HG03139 (cell line): ENCODE measurements at regions not wholly inside any gene's neighbourhood (a gene's known extent, or its start where the extent isn't known, plus 50 kb on each side); places are given as distances from the start of the nearest gene placed in this dataset.
"Not testable (repeated sequence)": the region's sequence is repeated elsewhere in the genome, so short reads cannot be mapped to it uniquely, and the experiment has no call there.

Experiments
- ATAC-seq: cut with Tn5 transposase; IDR thresholded peaks from one replicate; pipeline ENCODE4 v1.9.1; 2021; ENCODE audit not compliant: unreplicated experiment

DNA sequence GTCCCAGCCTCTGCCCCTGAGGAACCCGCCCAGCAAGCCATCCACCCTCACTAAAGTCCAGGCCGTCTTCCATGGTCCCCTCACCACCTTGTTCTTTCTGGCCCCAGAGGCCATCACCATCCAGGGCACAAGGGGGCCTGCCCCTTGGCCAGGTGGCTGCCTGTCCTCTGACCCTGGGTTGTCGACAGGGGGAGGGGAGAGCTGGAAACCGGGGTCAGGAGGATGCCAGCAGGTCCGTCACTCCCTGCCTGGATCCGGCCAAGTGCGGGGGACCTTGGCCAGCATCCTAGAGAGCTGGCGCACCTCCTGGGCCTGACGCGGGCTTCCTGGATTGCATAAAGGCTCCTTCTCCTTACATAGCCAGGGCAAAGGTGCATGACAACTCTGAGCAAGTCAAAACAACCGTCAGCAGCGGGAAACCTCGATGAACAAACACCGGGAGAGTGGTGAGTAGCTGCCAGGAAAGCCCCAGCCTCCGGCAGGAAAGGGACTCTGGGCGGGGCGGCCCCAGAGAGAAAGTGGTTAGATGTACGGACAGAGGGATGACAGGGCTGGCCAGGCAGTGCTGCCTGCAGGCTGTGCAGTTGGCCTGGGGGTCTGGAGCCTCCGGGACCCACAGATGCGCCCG lies 4461.2 kb upstream of the TPTE start:
- not testable (repeated sequence) for ATAC-seq

DNA sequence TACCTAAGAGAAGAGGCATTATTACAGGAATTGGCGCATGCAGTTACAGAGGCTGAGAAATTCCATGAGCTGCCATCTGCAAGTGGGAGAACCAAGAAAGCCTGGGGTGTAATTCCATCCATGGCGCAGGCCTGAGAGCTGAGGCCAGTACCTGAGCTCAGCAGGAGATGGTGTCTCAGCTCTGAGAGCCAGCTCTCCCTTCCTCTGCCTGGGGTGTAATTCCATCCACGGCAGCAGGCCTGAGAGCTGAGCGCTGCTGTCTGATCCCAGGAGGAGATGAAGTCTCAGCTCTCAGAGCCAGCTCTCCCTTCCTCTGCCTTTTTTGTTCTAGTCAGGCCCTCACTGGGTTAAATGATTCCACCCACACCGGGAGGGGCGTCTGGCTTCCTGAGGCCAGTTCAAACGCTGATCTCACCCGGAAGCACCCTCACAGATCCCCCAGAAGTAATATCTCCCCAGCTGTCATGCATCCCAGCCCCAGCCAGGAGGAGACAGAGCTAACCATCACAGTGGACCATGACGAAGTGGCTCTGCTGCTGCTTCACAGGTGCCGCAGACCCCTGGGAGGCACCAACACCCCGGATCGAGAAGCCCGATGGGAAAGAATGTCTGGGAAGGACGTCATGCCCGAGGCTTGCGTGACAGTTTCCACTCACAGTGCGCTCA lies 4454.9 kb upstream of the TPTE start:
- not testable (repeated sequence) for ATAC-seq

DNA sequence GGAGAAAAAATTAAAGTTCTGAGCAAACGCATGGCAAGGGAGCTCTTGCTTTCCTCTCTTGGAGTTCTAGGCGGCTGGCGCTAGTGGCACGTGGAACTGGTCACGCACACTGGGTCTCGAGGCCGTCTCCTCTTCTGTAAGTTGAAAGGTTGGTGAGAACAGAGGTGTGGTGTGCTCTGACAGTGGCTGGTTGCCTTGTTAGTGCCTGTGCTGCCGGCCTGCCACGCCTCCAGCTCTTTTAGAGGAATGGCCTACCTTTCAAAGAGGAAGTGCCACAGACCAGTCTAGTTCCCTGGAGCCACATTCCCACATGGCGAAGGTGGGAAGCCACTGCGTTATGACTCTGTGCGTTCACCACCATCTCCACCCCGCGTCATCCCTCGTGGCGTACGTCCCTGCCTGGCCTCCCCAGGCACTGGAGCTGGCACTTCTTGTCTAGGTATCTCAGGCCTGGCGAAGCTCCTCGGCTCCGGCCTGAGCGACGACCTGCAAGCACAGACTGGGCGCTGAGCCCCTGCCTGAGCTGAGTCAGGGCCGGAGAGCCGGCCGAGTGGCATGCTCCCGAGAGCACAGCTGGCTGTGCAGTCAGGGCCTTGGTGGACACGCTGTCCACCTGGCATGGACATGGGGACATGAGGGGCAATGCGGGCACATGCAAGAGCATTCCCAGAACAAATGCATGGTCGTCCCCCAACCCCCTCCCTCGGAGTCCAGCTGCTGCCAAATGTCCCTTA lies 4453.1 kb upstream of the TPTE start:
- ATAC-seq = not testable (repeated sequence)

- ATAC-seq = not testable (repeated sequence)
Measured at GRCh38 chr21:6070213-6070612, 4451.2 kb upstream of the TPTE start.

- ATAC-seq = not testable (repeated sequence)
Measured at GRCh38 chr21:6072691-6073090, 4448.7 kb upstream of the TPTE start.

DNA sequence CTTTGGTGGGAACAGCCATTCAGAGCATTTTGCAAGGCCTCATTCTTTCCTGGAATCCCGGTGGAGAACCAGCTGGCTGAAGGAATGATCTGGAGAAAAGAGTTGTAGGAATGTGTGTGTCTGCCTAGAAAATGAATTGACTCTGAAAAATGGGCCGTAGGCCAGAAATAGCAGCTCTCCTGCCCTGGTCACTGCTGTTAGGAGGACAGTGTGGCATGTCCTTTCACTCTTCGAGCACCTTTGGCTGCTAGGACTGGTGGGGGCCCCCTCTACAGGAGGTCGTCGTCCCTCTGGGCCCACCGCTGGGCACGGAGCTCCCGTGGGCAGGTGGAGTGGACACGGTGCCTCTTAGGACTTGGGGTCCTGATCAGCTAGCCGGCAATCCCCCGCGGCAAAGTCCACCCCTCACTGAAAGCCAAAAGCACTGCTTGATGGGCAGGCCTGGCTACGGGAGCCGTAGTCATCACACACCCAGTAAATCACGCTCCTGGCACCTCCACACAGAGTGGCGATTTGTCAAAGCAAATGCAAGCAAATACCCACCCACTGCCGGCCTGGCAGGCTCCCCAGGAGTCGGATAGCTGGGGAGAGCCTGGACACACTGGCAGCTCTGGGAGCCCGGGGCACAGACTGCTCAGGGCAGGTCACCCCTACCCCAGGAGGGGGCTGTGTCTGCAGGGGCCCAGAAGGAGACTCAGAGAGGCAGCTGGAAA lies 4447.2 kb upstream of the TPTE start:
- ATAC-seq = not testable (repeated sequence)

GRCh38 chr21:6074935-6075334 lies 4446.4 kb upstream of the TPTE start:
- not testable (repeated sequence) for ATAC-seq

DNA sequence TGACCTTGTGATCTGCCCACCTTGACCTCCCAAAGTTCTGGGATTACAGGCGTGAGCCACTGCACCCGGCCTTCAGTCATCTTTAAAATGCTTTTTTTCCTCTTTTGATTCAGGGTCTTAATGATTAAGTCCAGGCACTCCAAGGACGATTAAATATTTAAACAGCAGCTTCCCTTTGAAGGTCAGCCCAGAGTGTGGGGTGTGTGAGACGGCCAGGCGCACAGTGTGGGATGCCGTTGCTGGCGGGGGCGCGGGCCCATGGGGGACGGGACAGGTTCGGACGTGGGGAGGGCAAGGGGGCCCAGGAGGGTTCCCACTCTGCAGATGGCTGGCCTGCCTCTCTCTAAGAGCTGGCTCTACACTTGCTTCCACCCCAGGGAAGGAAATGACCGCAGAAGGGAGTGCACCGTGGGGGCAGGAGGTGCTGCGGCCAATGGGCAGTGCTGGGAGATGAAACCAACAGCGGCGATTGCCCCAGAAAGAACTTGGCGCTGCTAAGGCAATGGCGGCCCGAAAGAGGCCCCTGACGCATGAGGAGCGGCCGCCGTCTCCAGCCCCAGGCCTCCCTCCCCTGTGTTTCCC lies 4445.7 kb upstream of the TPTE start:
- not testable (repeated sequence) for ATAC-seq

DNA sequence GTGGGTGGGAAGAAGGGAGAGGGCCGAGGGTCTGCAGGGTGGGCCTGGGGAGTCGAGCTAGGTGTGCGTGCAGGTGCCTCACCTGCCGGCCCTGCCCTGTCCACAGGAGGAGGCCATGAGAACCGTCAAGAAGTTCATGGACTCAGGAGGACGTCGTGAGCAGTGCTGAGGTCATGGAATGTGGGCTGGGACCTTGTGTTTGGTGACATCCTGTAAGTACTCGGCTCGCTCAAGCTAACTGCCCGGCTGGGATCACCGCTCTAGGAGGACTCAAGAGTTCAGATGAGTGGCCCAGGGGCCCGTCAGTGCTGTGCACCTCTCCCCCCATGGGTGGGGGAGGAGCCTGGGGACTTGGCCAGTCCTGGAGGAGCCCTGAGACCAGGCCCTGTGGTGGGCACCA lies 4444.0 kb upstream of the TPTE start:
- not testable (repeated sequence) for ATAC-seq

- not testable (repeated sequence) for ATAC-seq
Measured at GRCh38 chr21:6078902-6079301, 4442.5 kb upstream of the TPTE start.

DNA sequence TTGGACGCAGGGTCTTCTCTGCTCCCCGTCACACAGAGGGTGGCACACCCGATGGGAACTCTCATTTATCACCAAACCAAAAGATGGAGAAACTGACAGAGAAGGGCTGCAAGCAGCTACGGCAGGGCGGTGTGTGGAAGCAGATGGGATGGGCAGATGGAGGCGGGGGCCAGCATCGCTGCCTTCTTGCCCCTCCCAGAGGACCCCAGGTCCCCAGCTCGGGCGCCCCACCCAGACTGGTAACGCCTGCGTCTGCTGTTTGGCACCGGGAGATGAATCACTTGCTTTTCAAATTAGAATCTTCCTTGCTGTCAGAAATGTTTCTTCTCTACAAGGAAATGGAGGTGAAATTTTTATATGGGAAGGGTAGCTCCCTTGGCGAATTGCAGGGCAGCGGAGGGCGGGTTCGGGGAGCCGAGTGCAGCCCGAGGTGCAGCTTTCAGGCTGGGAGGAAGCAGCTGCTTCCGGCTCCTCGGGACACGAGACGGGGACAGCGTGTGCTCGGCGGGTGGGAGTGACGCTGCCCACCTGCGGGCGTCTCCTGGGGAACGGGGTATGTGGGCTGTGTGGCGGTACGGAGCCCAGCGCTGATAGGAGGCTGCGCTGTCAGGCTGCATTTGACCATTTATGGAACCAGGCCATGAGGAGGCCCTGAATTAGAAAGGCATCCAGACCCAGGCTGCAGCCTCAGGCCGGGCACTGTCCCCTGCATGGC lies 4440.3 kb upstream of the TPTE start:
- ATAC-seq = not testable (repeated sequence)

DNA sequence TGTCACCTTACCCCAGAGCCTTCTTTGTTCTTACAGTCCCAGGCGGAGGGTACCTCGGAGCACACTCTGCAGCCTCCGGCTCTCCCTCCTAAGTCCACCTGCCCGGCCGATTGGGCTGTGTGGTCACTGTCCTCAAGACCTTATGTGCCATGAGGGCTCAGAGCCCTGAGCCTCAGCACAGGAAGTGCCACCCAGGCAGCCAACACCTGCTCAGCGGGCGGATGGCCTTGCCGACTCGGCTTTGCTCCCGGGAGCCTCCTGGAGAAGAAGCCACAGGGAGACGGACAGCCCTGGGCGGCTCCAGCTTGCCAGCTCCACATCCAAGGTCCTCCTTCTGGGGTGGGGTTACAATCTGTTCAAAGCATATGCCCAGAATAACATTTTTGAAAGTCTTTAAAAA lies 4439.2 kb upstream of the TPTE start:
- ATAC-seq = not testable (repeated sequence)

- not testable (repeated sequence) for ATAC-seq
Measured at GRCh38 chr21:6083574-6084120, 4437.7 kb upstream of the TPTE start.

GRCh38 chr21:6086038-6086437 lies 4435.3 kb upstream of the TPTE start:
- not testable (repeated sequence) for ATAC-seq

GRCh38 chr21:6087579-6088178 lies 4433.7 kb upstream of the TPTE start:
- ATAC-seq = not testable (repeated sequence)

DNA sequence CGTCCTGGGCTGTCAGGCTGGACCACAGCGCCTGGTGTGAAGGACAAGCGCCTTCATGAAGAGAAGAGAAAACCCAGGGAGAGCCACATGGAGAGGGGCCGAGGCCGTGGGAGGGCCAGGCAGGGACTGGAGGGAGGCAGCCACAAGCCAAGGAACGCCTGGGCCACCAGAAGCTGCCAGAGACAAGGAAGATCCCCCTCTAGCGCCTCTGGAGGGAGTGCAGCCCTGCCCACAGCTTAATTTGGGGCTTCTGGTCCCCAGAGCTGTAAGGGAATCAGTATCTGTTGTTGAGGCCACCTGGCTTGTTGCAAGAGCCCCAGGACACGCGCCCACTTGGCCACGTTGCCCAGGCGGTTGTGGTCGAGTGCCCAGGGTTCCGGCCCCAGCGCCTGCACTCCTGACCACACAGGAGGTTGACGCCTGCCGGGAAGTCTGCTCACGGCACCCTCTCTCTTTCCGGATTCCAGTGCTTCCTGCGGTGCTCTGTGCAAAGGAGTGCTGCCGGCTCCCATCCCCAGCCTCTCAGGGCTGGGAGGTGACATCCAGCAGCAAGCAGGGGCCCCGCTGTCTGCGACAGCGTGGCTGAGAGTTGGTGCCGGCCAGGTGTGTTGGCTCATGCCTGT lies 4431.0 kb upstream of the TPTE start:
- ATAC-seq = not testable (repeated sequence)

DNA sequence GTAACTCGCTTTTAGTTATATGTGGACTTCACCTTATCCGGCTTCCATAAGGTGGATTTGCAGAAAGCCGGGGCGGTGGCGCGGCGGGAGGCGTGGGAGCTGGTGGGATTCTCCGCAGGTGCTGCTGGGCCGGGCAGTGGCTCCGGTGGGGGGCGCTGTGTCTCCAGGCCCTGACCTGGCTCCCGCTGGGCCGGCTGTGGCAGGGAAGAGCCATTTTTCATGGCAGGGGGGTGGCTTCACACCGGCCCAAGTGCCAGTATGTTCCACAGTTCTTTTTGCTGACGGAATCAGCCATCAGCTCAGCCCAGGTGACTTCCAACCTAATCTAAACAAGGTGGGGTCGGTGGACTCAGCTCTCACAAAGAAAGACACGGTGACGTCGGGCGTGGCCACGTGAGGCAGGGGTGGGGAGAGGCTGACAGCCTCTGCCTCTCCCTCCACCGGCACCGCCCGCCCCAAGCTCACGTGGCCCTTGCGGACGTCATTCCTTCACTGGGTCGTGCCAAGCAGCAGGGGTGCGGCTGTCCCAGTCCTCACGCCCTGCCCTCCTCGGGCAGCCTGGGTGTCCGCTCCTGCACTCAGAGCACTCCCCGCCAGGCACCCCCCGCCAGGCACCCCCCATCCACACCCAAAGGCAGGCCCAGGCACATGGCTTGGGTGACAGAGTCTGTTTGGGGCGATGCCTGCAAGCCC lies 4429.9 kb upstream of the TPTE start:
- not testable (repeated sequence) for ATAC-seq

DNA sequence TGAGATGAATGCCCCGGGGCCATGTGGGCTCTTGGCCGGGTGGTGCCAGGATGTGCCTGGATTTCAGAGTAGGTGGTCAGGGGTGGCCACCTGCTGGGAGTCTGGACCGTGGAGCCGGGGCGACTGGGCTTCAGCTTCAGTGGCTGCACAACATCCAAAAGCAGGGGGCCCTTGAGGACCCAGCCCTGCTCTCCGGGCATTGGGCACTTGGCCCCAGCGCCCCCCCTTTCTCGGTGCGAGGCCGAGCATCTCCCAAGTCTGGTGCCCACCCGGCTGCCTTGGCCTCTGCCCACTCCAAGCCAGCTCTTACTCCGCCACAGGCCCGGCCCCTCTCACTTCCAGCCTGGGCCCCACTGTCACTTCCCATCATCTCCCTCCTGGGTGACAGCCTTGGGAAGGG lies 4429.0 kb upstream of the TPTE start:
- not testable (repeated sequence) for ATAC-seq

GRCh38 chr21:6093419-6093818 lies 4428.0 kb upstream of the TPTE start:
- not testable (repeated sequence) for ATAC-seq
